Esophagus (tissue), 2 donors: ENCODE measurements at regions not wholly inside any gene's neighbourhood (a gene's known extent, or its start where the extent isn't known, plus 50 kb on each side); places are given as distances from the start of the nearest gene placed in this dataset.

Experiments used
- H3K27ac ChIP-seq, 2 donors: one replicate each; pipeline ENCODE4 v1.5.1; 2013; ENCODE audit warnings: low read depth in 2 of 2, mild to moderate bottlenecking in 2 of 2, inconsistent platforms in 1 of 2, low read length in 1 of 2, moderate library complexity in 1 of 2
- H3K27me3 ChIP-seq, 2 donors: one replicate each; pipeline ENCODE4 v1.6.1; 2013; ENCODE audit warnings: low read length in 2 of 2, control low read depth in 1 of 2, mild to moderate bottlenecking in 1 of 2; ENCODE audit not compliant: insufficient read depth in 2 of 2, control insufficient read depth in 1 of 2
- H3K36me3 ChIP-seq, 2 donors: one replicate each; pipeline ENCODE4 v1.6.1; 2013; ENCODE audit warnings: low read length in 1 of 2; ENCODE audit not compliant: control insufficient read depth in 2 of 2, insufficient read depth in 2 of 2
- H3K4me1 ChIP-seq, 2 donors: one replicate each; pipeline ENCODE4 v1.6.1; 2013; ENCODE audit warnings: low read length in 1 of 2; ENCODE audit not compliant: control insufficient read depth in 2 of 2, insufficient read depth in 2 of 2
- H3K4me3 ChIP-seq, 2 donors: one replicate each; pipeline ENCODE4 v1.5.1; 2013; ENCODE audit warnings: low read length in 2 of 2, mild to moderate bottlenecking in 2 of 2, low read depth in 1 of 2, moderate library complexity in 1 of 2
- H3K9me3 ChIP-seq, 2 donors: one replicate each; pipeline ENCODE4 v1.6.1; 2013; ENCODE audit warnings: mild to moderate bottlenecking in 2 of 2, low read depth in 1 of 2, low read length in 1 of 2, moderate library complexity in 1 of 2; ENCODE audit not compliant: control insufficient read depth in 2 of 2, insufficient read depth in 1 of 2
- WGBS, 2 donors: extraction: QIAGEN DNeasy Blood & Tissue Kit; methylation state at CpG; one replicate each; pipeline ENCODE4 v1.1.7; 2013; 5-methylcytosine and 5-hydroxymethylcytosine counted together
- donor health status: healthy with polysubstance abuse.
- donor health status: Bipolar disorder and iron deficiency.

DNA sequence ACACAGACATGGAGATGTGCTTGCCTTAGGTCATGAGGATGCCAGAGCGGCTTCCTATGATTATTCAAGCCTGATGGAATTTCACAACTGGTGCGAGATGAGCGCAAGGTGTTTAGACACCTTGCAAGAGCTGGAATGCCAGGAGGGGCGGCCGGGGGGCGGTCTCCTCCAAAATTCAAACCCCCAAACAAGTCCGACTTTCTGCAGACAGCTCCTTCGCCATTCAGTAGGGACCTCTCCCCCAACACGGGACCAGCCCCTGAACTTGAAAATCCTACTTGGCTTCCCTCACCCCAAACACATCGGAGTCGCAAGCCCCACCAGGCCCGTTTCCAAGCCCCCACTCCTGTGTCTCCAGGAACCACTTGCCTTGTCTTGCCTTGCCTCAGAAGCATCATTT, 64.8 kb upstream of the ID2 start:
- 89 to 92% methylated on average over 12 of the region's 12 CpGs for WGBS, 2 donors
- no peaks in the 10 kb centered on the region for H3K27me3 ChIP-seq
- H3K27ac ChIP-seq: no peak overlapping the region
- H3K4me1 ChIP-seq: no peaks in the 10 kb centered on the region
- H3K9me3 ChIP-seq: no peaks in the 10 kb centered on the region
- no peak overlapping the region for H3K4me3 ChIP-seq
- no peaks in the 10 kb centered on the region for H3K36me3 ChIP-seq

DNA sequence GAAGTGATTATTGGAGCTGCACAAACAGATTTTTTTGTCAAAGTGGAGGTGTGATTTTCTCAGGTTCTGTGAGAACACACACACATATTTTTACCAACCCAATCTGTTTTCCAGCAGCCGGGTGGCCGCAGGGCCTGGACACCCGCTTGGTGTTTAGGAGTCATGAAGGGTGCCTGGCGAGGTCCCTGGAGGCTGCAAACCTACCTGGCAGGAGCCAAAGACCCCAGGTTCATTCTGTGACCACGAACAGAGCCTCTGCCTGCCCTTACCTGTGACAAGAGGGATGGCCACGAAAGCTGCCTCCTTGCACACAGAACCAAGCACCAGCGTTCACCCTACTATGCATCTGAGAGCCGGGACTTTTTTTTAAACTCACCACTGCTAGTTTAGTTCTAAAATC, 64.3 kb upstream of the ID2 start:
- Histone ChIP-seq H3K36me3 (no peaks in the 10 kb centered on the region), H3K4me3 (no peak overlapping the region), H3K27ac (no peak overlapping the region), H3K4me1 (no peaks in the 10 kb centered on the region), H3K9me3 (no peaks in the 10 kb centered on the region), H3K27me3 (no peaks in the 10 kb centered on the region)
- WGBS, 2 donors: 85 to 90% methylated on average over 8 of the region's 8 CpGs

DNA sequence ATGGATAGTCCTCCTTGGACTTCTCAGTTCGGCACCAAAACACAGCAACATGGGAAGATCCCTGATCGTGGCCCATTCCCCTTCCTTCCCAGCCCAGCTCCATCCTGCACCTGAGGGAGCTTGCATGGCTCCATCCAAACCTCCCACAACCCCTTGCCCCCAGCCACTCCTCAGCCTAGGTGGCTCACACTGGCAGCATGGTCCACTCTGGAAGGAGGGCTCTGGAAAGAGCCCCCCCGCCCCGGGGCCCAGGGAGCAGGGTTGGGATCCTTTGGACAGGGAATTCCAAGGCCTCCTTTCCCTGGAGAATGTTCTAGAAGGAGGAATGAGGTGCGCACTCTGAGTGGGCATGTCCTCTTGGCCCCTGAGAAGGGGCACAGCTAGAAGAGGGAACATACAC, 62.8 kb upstream of the ID2 start:
- Histone ChIP-seq H3K4me3 (no peak overlapping the region), H3K9me3 (no peaks in the 10 kb centered on the region), H3K27me3 (no peaks in the 10 kb centered on the region), H3K27ac (no peak overlapping the region), H3K36me3 (no peaks in the 10 kb centered on the region), H3K4me1 (no peaks in the 10 kb centered on the region)
- 90 to 95% methylated on average over 5 of the region's 5 CpGs for WGBS, 2 donors

DNA sequence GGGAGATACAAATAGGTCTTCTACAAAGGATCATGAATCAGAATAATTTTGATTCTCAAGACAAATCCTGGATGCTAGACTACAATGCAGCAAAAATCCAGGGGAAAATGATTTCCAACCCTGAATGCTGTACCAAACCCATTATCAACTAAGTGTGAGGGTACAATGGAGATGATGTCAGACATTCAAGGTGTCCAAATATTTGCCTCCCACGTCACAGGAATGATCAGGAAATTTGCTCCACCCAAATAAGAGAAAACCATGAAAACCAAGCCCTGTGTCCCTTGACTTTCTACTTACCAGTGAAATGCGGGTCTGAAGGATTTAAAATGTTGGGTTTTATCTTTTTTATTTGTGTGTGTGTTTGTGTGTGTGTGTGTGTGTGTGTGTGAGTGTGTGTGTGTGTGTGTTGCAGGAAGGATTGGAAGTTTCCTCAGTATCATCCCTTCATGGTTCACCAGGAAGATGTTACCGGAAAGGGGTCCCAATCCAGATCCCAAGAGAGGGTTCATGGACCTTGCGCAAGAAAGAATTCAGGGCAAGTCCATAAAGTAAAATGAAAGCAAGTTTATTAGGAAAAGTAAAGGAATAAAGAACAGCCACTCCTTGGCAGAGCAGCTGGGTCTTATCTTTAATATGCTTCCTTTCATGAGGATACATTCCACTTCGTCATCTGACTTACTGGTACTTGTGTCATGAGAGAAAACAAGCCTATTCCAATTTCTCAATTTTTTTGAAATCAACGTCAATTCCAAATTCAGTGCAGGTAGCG, 61.1 kb upstream of the ID2 start:
- H3K27ac ChIP-seq: no peak overlapping the region
- no peaks in the 10 kb centered on the region for H3K4me1 ChIP-seq
- 77 to 80% methylated on average over 7 of the region's 7 CpGs for WGBS, 2 donors
- H3K4me3 ChIP-seq: no peak overlapping the region
- H3K27me3 ChIP-seq: no peaks in the 10 kb centered on the region
- no peaks in the 10 kb centered on the region for H3K36me3 ChIP-seq
- no peaks in the 10 kb centered on the region for H3K9me3 ChIP-seq

DNA sequence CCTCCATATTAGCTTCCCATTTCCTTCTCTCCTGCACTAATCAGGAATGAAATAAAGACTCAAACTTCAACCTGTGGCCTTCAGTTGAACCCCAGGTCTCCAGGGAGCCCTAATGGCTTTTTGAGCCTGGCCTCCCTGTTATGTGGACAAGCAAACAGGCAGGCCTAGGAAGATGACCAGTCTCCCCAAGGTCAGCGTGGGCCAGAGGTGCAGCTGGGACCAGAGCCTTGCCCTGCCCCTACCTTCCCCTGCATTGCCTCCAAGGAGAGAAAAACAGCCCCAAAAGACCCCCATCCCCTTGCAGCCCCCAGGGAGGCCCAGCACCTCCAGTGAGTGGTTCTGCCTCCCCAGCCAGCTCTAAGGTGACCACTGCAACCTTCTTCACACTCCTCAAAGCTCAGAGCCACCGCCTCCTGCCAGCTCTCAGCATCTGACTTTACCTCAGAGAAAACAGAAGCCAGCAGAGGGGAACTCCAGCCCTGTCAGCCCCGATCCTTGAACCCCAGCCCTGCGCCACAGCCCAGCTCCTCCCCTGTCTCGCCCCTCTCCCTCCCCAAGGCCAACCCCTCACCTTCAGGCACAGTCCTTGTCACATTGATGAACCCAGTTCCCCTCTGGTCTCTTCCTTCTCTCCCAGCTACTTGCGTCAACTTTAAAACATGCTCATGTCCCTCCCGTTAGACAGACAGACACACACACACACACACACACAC, 59.5 kb upstream of the ID2 start:
- H3K9me3 ChIP-seq: no peaks in the 10 kb centered on the region
- 79 to 80% methylated on average over 7 of the region's 7 CpGs for WGBS, 2 donors
- H3K27me3 ChIP-seq: no peaks in the 10 kb centered on the region
- H3K27ac ChIP-seq: no peak overlapping the region
- H3K36me3 ChIP-seq: no peaks in the 10 kb centered on the region
- no peak overlapping the region for H3K4me3 ChIP-seq
- H3K4me1 ChIP-seq: no peaks in the 10 kb centered on the region

DNA sequence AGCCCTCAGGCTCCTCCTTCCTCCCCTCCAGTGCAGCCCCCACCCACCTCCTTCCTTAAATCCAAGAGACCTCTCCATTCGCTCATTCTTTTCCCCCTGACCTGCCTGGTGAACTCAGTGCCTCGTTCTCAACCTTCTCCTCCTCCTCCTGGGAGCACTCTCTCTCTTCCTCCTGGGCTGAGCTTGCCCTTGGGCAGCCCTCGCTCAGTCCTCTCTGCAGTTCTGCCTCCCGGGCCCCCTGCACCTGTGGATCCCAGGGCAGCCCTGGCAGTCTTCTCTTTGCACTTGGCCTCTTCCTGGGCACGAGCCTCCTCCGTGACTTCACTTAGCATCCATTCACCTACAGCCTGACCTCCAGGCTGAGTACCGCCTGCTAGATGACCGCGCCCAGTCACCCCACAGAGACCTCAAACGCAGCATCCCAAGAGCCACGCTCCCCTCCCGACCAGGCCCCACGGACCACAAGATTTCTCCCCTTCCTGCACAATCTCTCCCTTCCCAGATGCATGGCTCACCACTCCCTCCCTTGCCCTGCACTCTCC, 58.9 kb upstream of the ID2 start:
- 78 to 82% methylated on average over 12 to 13 of the region's 13 CpGs for WGBS, 2 donors
- H3K4me3 ChIP-seq: no peak overlapping the region
- H3K36me3 ChIP-seq: no peaks in the 10 kb centered on the region
- H3K27me3 ChIP-seq: no peaks in the 10 kb centered on the region
- no peaks in the 10 kb centered on the region for H3K4me1 ChIP-seq
- H3K9me3 ChIP-seq: no peaks in the 10 kb centered on the region
- no peak overlapping the region for H3K27ac ChIP-seq

DNA sequence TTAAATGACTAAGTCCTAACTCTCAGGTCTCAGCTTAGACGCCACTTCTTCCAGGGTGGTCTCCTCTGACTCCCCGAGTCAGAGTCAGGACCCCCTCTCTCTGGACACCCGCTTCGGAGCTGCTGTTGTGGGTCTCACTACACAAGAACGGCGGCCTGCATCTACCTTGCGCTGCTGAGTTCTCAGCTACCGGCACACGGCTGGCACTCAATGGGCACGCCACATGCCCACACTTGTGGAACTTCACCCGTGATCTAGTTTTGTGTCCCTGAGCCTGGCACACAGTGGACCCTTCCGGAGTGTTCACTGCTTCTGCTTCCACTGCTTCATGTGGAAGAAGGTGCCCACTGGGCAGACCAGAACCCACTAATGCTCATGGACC, 58.3 kb upstream of the ID2 start:
- H3K27ac ChIP-seq: no peak overlapping the region
- no peak overlapping the region for H3K4me3 ChIP-seq
- H3K27me3 ChIP-seq: no peaks in the 10 kb centered on the region
- WGBS, 2 donors: 84 to 87% methylated on average over 12 of the region's 12 CpGs
- no peaks in the 10 kb centered on the region for H3K4me1 ChIP-seq
- no peaks in the 10 kb centered on the region for H3K36me3 ChIP-seq
- no peaks in the 10 kb centered on the region for H3K9me3 ChIP-seq

DNA sequence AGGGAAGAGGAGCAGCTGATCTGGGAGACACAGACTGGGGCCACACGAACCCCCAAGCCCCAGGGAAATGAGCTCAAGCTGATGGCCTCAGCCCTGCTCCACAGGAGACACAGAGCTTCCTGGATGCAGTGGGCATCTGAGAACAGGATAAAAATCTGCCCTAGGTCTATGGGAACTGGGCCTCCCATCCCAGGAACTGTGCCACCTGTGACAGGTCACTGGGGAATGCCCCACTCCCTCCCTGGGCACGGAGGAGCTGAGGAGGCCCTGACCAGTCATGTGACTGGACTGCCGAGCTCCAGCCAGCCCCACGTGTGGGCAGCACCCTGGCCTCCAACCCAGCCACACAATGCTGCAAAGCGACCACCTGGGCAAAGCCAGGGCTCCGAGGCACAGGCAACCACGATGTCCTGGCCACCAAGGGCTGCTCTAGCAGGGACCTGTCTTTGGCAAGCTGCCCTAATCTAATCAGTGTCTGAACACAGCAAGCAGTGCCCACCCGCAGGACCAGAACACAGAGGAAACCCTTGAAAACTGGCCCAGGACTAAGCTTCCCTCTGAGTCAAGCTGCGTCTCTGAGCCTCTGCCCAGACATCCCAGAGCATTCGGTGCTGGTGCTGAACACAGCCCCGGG, 57.8 kb upstream of the ID2 start:
- Histone ChIP-seq H3K4me3 (no peak overlapping the region), H3K9me3 (no peaks in the 10 kb centered on the region), H3K36me3 (no peaks in the 10 kb centered on the region), H3K27ac (no peak overlapping the region), H3K4me1 (no peaks in the 10 kb centered on the region), H3K27me3 (no peaks in the 10 kb centered on the region)
- 71 to 73% methylated on average over 11 of the region's 11 CpGs for WGBS, 2 donors

DNA sequence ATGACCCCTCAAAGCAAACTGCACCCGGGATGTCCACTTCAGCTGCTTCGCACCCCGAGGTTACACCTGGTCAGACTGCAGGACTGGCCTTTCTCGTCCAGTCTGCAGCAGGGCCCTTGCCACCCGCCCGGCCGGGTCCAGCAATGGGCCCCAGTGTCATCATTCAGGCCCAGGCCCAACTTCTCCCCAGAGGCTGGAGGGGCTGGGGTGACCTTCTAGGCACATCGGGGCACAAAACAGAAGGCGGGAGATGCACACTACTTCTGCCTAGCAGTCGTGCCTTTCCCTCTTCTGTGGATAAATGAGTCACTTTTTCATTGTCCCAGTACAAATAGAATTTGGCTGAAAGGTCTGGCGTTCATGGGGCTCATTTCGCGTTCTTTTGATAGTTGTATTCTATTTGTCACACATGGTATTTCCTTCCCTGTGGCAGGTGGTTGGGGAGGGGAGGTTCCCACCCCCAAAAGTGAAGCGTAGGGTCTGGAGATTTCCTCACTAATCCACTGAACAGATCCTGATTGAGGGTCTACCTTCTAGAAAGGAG, 56.9 kb upstream of the ID2 start:
- H3K36me3 ChIP-seq: no peaks in the 10 kb centered on the region
- no peaks in the 10 kb centered on the region for H3K9me3 ChIP-seq
- no peak overlapping the region for H3K4me3 ChIP-seq
- H3K27ac ChIP-seq: no peak overlapping the region
- no peaks in the 10 kb centered on the region for H3K4me1 ChIP-seq
- no peaks in the 10 kb centered on the region for H3K27me3 ChIP-seq
- 72 to 81% methylated on average over 14 of the region's 14 CpGs for WGBS, 2 donors
